GM12892 (cell line): ENCODE measurements at regions not wholly inside any gene's neighbourhood (a gene's known extent, or its start where the extent isn't known, plus 50 kb on each side); places are given as distances from the start of the nearest gene placed in this dataset.

Experiments used
- POLR2A ChIP-seq: IDR thresholded peaks from 2 replicates; pipeline ENCODE4 v1.6.1; 2011; ENCODE audit warnings: low read depth, low read length, control low read depth
- TAF1 ChIP-seq: IDR thresholded peaks from 2 replicates; pipeline ENCODE4 v1.6.1; 2011; ENCODE audit warnings: low read depth, mild to moderate bottlenecking, control low read depth, low read length, borderline replicate concordance

DNA sequence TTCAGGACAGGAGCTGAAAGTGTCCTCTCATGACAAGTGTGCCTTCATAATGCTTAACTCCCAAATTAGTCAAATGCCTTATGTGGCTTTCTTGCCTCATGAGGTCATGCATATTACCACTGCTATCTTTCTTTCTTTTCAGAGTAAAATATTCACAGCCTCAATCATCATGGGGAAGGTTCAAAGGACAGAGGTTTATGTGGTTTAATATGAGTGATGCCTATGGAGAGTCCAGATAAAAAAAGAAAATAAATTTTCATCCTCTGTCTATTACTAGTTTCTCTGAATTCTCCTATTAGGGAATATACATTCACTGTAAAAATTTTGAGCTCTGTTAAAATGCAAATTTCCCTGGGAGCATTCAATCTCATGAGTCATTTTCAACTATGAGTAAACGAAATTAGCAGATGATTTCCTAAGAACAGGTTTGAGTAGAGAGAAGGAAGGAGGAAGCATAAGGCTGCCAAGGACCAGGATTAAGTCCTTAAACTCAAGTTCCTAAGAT lies 396.9 kb upstream of the ADGRB3 start:
- TF ChIP-seq POLR2A: no peak
- no peak for TF ChIP-seq TAF1
